ENCODE measurements at regions not wholly inside any gene's neighbourhood (a gene's known extent, or its start where the extent isn't known, plus 50 kb on each side); places are given as distances from the start of the nearest gene placed in this dataset.

DNA sequence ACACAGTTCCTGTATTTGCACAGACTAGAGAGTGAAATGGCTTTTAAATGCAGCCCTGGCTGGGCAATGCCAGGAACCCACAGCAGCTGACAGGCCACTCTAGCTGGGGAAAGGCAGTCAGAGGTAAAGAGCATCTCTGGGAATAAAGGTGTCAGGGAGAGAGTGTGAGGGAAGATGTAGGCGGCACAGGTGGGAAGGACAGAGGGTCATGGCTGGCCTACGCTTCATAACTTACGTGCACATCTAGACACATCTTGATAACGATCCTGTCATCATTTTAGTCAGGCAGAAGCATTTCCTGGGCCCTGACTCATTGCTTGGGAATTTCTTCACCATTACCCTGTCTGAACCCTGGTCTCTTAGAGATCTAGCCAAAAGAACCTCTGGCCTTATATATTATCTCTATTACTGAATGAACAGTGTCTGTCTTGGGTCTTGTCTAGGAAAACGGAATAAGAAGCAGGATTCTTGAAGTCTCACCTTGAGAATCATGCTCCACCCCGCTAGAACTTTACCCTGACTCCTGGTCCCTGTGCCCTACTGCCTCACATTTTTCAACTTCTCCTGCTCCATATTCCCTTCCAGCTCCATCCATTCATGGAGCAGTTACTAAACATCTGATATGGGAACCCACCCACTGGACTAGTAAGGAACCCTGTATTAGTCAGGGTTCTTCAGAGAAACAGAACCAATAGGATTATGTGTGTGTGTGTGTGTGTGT, 106.4 kb upstream of the ELL2 start:
- no peaks in the 10 kb centered on the region for H3K27me3 Mint-ChIP-seq

GRCh38 chr5:96067251-96067650, 105.6 kb upstream of the ELL2 start:
- no peaks in the 10 kb centered on the region for H3K27me3 Mint-ChIP-seq
- H3K9me3 ChIP-seq (ENCODE audit: control insufficient read depth, low read length, poor library complexity, severe bottlenecking): no peaks in the 10 kb centered on the region
- no peaks in the 10 kb centered on the region for H3K36me3 Mint-ChIP-seq (ENCODE audit: low read depth)
- H3K4me3 Mint-ChIP-seq: no peak overlapping the region
- peaks cover 3% of the 10 kb centered on the region for H3K4me1 Mint-ChIP-seq
- ATAC-seq: no peak
- no peak overlapping the region for H3K27ac Mint-ChIP-seq
- DNase-seq: no peak

More for the DNA sequence above, 106.4 kb upstream of the ELL2 start:
- no peak for ATAC-seq
- no peak overlapping the region for H3K4me3 Mint-ChIP-seq
- DNase-seq: no peak
- no peaks in the 10 kb centered on the region for H3K9me3 ChIP-seq (ENCODE audit: control insufficient read depth, low read length, poor library complexity, severe bottlenecking)
- peaks cover 3% of the 10 kb centered on the region for H3K4me1 Mint-ChIP-seq
- H3K36me3 Mint-ChIP-seq (ENCODE audit: low read depth): no peaks in the 10 kb centered on the region
- no peak overlapping the region for H3K27ac Mint-ChIP-seq

- no peak for ATAC-seq
- no peak overlapping the region for H3K4me3 Mint-ChIP-seq
- DNase-seq: no peak
- no peaks in the 10 kb centered on the region for H3K27me3 Mint-ChIP-seq
- H3K4me1 Mint-ChIP-seq: peaks cover 3% of the 10 kb centered on the region
- H3K9me3 ChIP-seq (ENCODE audit: control insufficient read depth, low read length, poor library complexity, severe bottlenecking): no peaks in the 10 kb centered on the region
- no peak overlapping the region for H3K27ac Mint-ChIP-seq
- no peaks in the 10 kb centered on the region for H3K36me3 Mint-ChIP-seq (ENCODE audit: low read depth)
These were observed 104.7 kb upstream of the ELL2 start for GRCh38 chr5:96066386-96066719.

DNA sequence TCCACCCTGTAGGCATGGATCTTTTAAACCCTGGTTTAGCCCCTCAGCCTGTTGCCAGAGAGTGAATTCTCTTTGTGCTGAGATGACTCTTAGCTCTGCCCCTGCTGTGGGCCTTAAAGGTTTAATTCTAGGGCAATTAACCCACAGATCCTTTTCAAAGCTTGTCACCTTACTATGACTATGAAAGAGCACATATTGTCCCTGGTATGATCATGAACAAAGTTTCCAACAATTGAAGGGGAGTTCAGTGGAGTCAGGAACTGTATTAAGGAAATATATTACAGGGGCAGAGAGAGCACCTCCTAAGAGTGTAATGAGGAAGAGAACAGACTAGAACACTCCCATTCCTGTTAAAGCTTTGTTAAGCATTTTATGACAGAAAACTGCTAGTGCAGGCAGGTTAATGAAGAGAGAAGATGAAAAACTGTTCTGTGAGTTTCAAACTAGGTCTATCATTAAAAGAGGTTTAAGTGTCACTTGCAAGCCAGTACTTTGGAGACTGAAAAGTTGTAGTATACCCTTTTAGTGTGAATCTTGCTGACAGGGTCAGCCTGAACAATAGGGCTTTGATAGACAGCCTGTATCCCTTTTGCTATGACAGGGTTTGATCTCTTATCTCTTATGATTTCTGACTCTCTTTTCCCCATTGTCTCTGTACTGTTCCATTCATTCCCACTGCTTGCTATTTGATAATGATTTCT, 104.2 kb upstream of the ELL2 start:
- ATAC-seq: no peak
- no peak overlapping the region for H3K4me3 Mint-ChIP-seq
- no peaks in the 10 kb centered on the region for H3K36me3 Mint-ChIP-seq (ENCODE audit: low read depth)
- H3K27ac Mint-ChIP-seq: no peak overlapping the region
- H3K27me3 Mint-ChIP-seq: no peaks in the 10 kb centered on the region
- no peak for DNase-seq
- no peaks in the 10 kb centered on the region for H3K9me3 ChIP-seq (ENCODE audit: control insufficient read depth, low read length, poor library complexity, severe bottlenecking)
- peaks cover 3% of the 10 kb centered on the region for H3K4me1 Mint-ChIP-seq

- no peaks in the 10 kb centered on the region for H3K27me3 Mint-ChIP-seq
- H3K4me1 Mint-ChIP-seq: peaks cover 3% of the 10 kb centered on the region
- no peaks in the 10 kb centered on the region for H3K9me3 ChIP-seq (ENCODE audit: control insufficient read depth, low read length, poor library complexity, severe bottlenecking)
- no peaks in the 10 kb centered on the region for H3K36me3 Mint-ChIP-seq (ENCODE audit: low read depth)
- H3K4me3 Mint-ChIP-seq: no peak overlapping the region
- no peak for ATAC-seq
- DNase-seq: no peak
- no peak overlapping the region for H3K27ac Mint-ChIP-seq
These were observed 103.2 kb upstream of the ELL2 start for GRCh38 chr5:96064877-96065276.

- H3K36me3 Mint-ChIP-seq (ENCODE audit: low read depth): no peaks in the 10 kb centered on the region
- peaks cover 3% of the 10 kb centered on the region for H3K4me1 Mint-ChIP-seq
- ATAC-seq (no peak), DNase-seq (no peak)
- H3K27ac Mint-ChIP-seq: no peak overlapping the region
- no peaks in the 10 kb centered on the region for H3K9me3 ChIP-seq (ENCODE audit: control insufficient read depth, low read length, poor library complexity, severe bottlenecking)
- no peak overlapping the region for H3K4me3 Mint-ChIP-seq
- peaks cover 2% of the 10 kb centered on the region for H3K27me3 Mint-ChIP-seq
These were observed 101.2 kb upstream of the ELL2 start for GRCh38 chr5:96062836-96063235.

- Mint-ChIP-seq H3K4me3 (no peak overlapping the region), H3K27ac (no peak overlapping the region), H3K36me3 (ENCODE audit: low read depth) (no peaks in the 10 kb centered on the region), H3K4me1 (no peaks in the 10 kb centered on the region), H3K27me3 (peaks cover 22% of the 10 kb centered on the region)
- H3K9me3 ChIP-seq (ENCODE audit: control insufficient read depth, low read length, poor library complexity, severe bottlenecking): no peaks in the 10 kb centered on the region
- DNase-seq (no peak), ATAC-seq (no peak)
These were observed 96.4 kb upstream of the ELL2 start for GRCh38 chr5:96058084-96058483.

- no peaks in the 10 kb centered on the region for H3K36me3 Mint-ChIP-seq (ENCODE audit: low read depth)
- no peaks in the 10 kb centered on the region for H3K9me3 ChIP-seq (ENCODE audit: control insufficient read depth, low read length, poor library complexity, severe bottlenecking)
- H3K4me1 Mint-ChIP-seq: no peaks in the 10 kb centered on the region
- ATAC-seq (no peak), DNase-seq (no peak)
- H3K27ac Mint-ChIP-seq: no peak overlapping the region
- no peak overlapping the region for H3K4me3 Mint-ChIP-seq
- peaks cover 22% of the 10 kb centered on the region for H3K27me3 Mint-ChIP-seq
These were observed 92.8 kb upstream of the ELL2 start for GRCh38 chr5:96054311-96055030.

GRCh38 chr5:96053063-96053735, 91.5 kb upstream of the ELL2 start:
- Mint-ChIP-seq H3K4me3 (no peak overlapping the region), H3K4me1 (no peaks in the 10 kb centered on the region), H3K27ac (no peak overlapping the region), H3K27me3 (peaks cover 22% of the 10 kb centered on the region), H3K36me3 (ENCODE audit: low read depth) (no peaks in the 10 kb centered on the region)
- ATAC-seq: no peak
- DNase-seq: no peak
- H3K9me3 ChIP-seq (ENCODE audit: control insufficient read depth, low read length, poor library complexity, severe bottlenecking): no peaks in the 10 kb centered on the region

DNA sequence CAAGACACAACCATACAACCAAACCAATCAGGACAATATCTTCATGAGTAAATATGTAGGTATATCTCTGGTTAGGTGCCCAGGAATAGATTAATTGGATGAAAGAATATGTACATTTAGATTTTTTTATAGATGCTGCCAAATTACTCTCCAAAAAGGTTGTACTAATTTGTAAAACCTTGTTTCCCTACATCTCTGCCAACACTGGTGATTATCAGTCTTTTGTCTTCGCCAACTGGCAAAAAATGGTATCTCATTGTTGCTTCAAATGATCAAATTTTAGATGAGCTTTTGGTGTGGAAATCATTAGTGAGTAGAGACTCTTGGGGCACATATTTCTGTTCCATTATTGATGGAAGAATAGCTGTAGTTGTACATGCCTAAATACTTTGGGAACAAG, 90.7 kb upstream of the ELL2 start:
- Mint-ChIP-seq H3K4me3 (no peak overlapping the region), H3K4me1 (no peaks in the 10 kb centered on the region), H3K27me3 (peaks cover 16% of the 10 kb centered on the region), H3K27ac (no peak overlapping the region), H3K36me3 (ENCODE audit: low read depth) (no peaks in the 10 kb centered on the region)
- DNase-seq: no peak
- no peaks in the 10 kb centered on the region for H3K9me3 ChIP-seq (ENCODE audit: control insufficient read depth, low read length, poor library complexity, severe bottlenecking)
- no peak for ATAC-seq

DNA sequence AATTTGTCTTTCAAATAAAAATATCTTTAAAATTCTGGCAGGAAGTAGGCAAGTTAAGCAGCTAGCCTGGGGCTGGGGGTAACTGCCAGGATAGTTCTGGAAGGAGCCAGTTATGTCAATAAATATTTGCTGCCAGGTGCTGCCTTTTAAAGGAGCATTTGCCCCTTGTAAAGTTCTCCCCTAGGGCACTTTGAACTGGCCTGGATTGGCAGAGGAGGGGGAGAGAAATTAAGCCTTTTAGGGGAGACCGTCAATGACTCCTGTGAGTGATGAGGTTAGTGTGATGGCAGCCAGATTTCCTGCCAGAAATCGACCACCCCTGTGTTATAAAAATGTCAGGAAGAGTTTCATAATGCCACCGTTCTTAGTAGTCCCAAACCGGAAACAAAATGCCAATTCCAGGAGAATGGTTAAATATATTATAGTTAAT, 89.8 kb upstream of the ELL2 start:
- peaks cover 11% of the 10 kb centered on the region for H3K27me3 Mint-ChIP-seq
- no peaks in the 10 kb centered on the region for H3K9me3 ChIP-seq (ENCODE audit: control insufficient read depth, low read length, poor library complexity, severe bottlenecking)
- H3K4me1 Mint-ChIP-seq: no peaks in the 10 kb centered on the region
- no peak overlapping the region for H3K4me3 Mint-ChIP-seq
- DNase-seq (no peak), ATAC-seq (no peak)
- H3K27ac Mint-ChIP-seq: no peak overlapping the region
- H3K36me3 Mint-ChIP-seq (ENCODE audit: low read depth): no peaks in the 10 kb centered on the region

DNA sequence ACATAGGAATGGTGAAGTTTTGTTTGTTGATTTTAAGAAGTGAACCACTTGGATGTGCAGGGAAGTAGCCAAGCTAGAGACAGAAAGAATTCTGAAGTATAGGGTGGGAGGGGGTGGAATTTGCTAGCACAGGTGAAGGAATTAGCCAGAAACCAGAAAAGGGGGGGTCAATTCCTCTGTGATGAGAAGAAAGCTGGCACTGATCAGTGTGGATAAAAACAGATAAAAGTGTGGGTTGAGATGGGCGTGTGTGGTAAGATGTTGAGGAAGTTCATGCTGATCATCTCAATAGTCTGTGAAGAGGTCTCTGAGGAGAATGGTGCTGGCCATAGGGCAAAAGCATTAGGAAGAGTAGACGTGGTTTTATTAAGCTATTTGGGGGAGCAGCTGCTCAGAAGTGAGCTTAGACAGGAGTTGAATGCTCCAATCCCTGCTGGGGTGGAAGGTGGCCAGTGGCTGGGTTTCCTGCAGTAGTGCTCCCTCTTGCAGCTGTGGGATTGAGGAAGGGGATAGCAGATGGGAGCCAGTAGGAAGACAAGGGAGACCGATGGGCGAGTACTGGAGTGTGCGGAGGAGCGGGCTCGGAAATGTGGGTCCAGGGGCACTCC, 88.7 kb upstream of the ELL2 start:
- Mint-ChIP-seq H3K36me3 (ENCODE audit: low read depth) (no peaks in the 10 kb centered on the region), H3K4me3 (no peak overlapping the region), H3K4me1 (no peaks in the 10 kb centered on the region), H3K27ac (no peak overlapping the region), H3K27me3 (peaks cover 7% of the 10 kb centered on the region)
- DNase-seq (no peak), ATAC-seq (no peak)
- H3K9me3 ChIP-seq (ENCODE audit: control insufficient read depth, low read length, poor library complexity, severe bottlenecking): no peaks in the 10 kb centered on the region
